Neural cell (in vitro differentiated cells): ENCODE measurements at regions not wholly inside any gene's neighbourhood (a gene's known extent, or its start where the extent isn't known, plus 50 kb on each side); places are given as distances from the start of the nearest gene placed in this dataset.

Experiments
- H2AFZ ChIP-seq: fragments of 200-600, 300-800 bp; sonication (generic), shearing (Covaris generic); 2 replicates; pipeline ENCODE4 v1.6.0; 2014; ENCODE audit warnings: low read depth, mild to moderate bottlenecking, antibody characterized with exemption, low read length, moderate library complexity
- H3F3A ChIP-seq: fragments of 200-600 bp; shearing (Covaris generic); 2 replicates; pipeline ENCODE4 v1.6.1; 2016; ENCODE audit warnings: mild to moderate bottlenecking, moderate library complexity, mixed read lengths, antibody characterized with exemption, low read length; ENCODE audit not compliant: insufficient read depth, poor library complexity, severe bottlenecking
- H3K27ac ChIP-seq: fragments of 200-600, 300-800 bp; sonication (generic), shearing (Covaris generic); 2 replicates; pipeline ENCODE4 v1.5.1; 2014; ENCODE audit warnings: mild to moderate bottlenecking, low read length, moderate library complexity
- H3K27me3 ChIP-seq: fragments of 300-800, 200-600 bp; sonication (generic), shearing (Covaris generic); 2 replicates; pipeline ENCODE4 v1.6.0; 2014; ENCODE audit warnings: mild to moderate bottlenecking, low read depth, low read length, moderate library complexity; ENCODE audit not compliant: insufficient read depth
- H3K36me3 ChIP-seq: fragments of 300-800, 200-600 bp; sonication (generic), shearing (Covaris generic); 2 replicates; pipeline ENCODE4 v1.5.1; 2014; ENCODE audit warnings: mild to moderate bottlenecking, antibody characterized with exemption, low read length, moderate library complexity; ENCODE audit not compliant: insufficient read depth
- H3K4me2 ChIP-seq: fragments of 300-800, 200-600 bp; sonication (generic), shearing (Covaris generic); 2 replicates; pipeline ENCODE4 v1.6.0; 2014; ENCODE audit warnings: mild to moderate bottlenecking, low read length
- H3K4me3 ChIP-seq: fragments of 300-800, 200-600 bp; sonication (generic), shearing (Covaris generic); 2 replicates; pipeline ENCODE4 v1.5.1; 2014; ENCODE audit warnings: mild to moderate bottlenecking, low read length, moderate library complexity
- H3K79me2 ChIP-seq: fragments of 200-600 bp; shearing (Covaris generic); replicated peaks from 2 replicates; pipeline ENCODE4 v1.6.0; 2014; ENCODE audit warnings: mild to moderate bottlenecking, low read length, moderate library complexity; ENCODE audit not compliant: insufficient read depth
- H3K9ac ChIP-seq: fragments of 300-800, 200-600 bp; sonication (generic), shearing (Covaris generic); 2 replicates; pipeline ENCODE4 v1.6.1; 2016; ENCODE audit warnings: mild to moderate bottlenecking, low read length, mixed read lengths
- H3K9me2 ChIP-seq: fragments of 200-600 bp; shearing (Covaris generic); 2 replicates; pipeline ENCODE4 v1.6.1; 2016; ENCODE audit warnings: mild to moderate bottlenecking, low read length, mixed read lengths; ENCODE audit not compliant: insufficient read depth
- H3K9me3 ChIP-seq: fragments of 200-600, 300-800 bp; sonication (generic), shearing (Covaris generic); 2 replicates; pipeline ENCODE4 v1.6.1; 2016; ENCODE audit warnings: mild to moderate bottlenecking, mixed run types, low read length, moderate library complexity, mixed read lengths
- H4K20me1 ChIP-seq: fragments of 200-600 bp; shearing (Covaris generic); 2 replicates; pipeline ENCODE4 v1.6.1; 2016; ENCODE audit warnings: mild to moderate bottlenecking, mixed run types; ENCODE audit not compliant: insufficient read depth
- EP300 ChIP-seq: fragments of 450-650 bp; conservative IDR thresholded peaks from 2 replicates; pipeline ENCODE4 v1.6.1; 2014; ENCODE audit warnings: antibody characterized with exemption, mild to moderate bottlenecking, moderate library complexity; ENCODE audit not compliant: poor library complexity, severe bottlenecking
- EZH2 ChIP-seq: fragments of 200-600, 300-800 bp; shearing (Covaris generic), sonication (generic); IDR thresholded peaks from 2 replicates; pipeline ENCODE4 v1.6.1; 2014; ENCODE audit warnings: antibody characterized with exemption, low read length, borderline replicate concordance, mild to moderate bottlenecking; ENCODE audit not compliant: insufficient read depth, poor library complexity, severe bottlenecking
- MXI1 ChIP-seq: fragments of 450-650 bp; conservative IDR thresholded peaks from 2 replicates; pipeline ENCODE4 v1.6.1; 2014; ENCODE audit warnings: antibody characterized with exemption, mild to moderate bottlenecking; ENCODE audit not compliant: poor library complexity, severe bottlenecking
- POLR2AphosphoS5 ChIP-seq: IDR thresholded peaks from 2 replicates; pipeline ENCODE4 v1.6.1; 2012
- RAD21 ChIP-seq: fragments of 450-650 bp; conservative IDR thresholded peaks from 2 replicates; pipeline ENCODE4 v1.6.1; 2014; ENCODE audit warnings: antibody characterized with exemption, mild to moderate bottlenecking, moderate library complexity
- SMC3 ChIP-seq: fragments of 450-650 bp; conservative IDR thresholded peaks from 2 replicates; pipeline ENCODE4 v1.6.1; 2014; ENCODE audit warnings: antibody characterized with exemption, mild to moderate bottlenecking, moderate library complexity; ENCODE audit not compliant: poor library complexity
- TAF1 ChIP-seq: IDR thresholded peaks from 2 replicates; pipeline ENCODE4 v1.6.1; 2012; ENCODE audit warnings: low read depth
- TF ChIP-seq, protein P1 (sequence below): fragments of 450-650 bp; IDR thresholded peaks from 2 replicates; pipeline ENCODE4 v1.5.1; 2014; ENCODE audit warnings: antibody characterized with exemption, mild to moderate bottlenecking, moderate library complexity; ENCODE audit not compliant: poor library complexity, severe bottlenecking
- TF ChIP-seq, protein P2 (sequence below): IDR thresholded peaks from 2 replicates; pipeline ENCODE4 v1.6.1; 2012; ENCODE audit warnings: borderline replicate concordance

DNA sequence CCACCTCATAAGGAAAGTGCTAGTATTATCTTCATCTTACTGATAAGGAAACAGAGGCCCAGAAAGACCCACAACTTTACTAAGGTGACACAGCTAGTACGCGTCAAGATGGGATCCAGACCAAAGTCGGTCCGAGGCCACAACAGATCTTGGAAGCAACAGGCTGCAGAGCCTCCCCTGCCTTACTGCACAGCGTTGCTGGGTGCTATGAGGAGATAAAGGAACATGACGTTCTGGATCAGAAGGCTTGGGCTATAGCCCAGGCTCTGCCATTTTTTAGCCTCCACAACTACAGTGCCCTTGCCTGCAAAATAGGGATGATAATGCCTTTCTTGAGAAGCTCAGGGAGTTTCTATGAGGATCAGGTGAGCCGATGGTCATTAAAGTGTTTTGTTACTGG lies 144.1 kb downstream of the NMUR2 start:
- no peak overlapping the region for H3K4me2 ChIP-seq
- no peak overlapping the region for H3K4me3 ChIP-seq
- no peak overlapping the region for H3K27ac ChIP-seq
- H3K9ac ChIP-seq: no peak overlapping the region
- no peaks in the 10 kb centered on the region for H4K20me1 ChIP-seq
- no peak for TF ChIP-seq RAD21
- H3K9me2 ChIP-seq: no peaks in the 10 kb centered on the region
- H2AFZ ChIP-seq: no peak overlapping the region
- H3K36me3 ChIP-seq: no peaks in the 10 kb centered on the region
- H3K27me3 ChIP-seq: no peaks in the 10 kb centered on the region
- H3F3A ChIP-seq: no peaks in the 10 kb centered on the region
- no peaks in the 10 kb centered on the region for H3K9me3 ChIP-seq
- H3K79me2 ChIP-seq: no peaks in the 10 kb centered on the region

DNA sequence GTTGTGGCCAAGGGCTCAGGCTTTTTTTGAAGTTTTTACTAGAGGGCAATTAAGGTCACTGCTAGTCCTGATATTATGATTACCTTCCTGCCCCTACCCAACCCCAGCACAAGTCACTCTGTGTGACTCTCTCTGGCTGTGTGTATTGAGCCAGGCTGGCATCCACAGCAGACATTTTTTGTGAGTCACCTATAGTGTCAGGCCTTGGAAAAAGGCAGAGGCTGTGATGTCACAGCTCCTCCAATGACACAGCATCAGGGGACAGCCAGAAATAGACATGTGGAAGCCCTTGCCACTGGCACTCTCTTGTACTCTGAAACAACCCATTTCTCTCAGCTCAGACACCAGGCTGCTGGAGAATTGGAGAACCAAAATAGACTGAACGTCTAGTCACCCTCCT lies 145.4 kb downstream of the NMUR2 start:
- Histone ChIP-seq H3K9ac (no peak overlapping the region), H2AFZ (no peak overlapping the region), H3K27me3 (no peaks in the 10 kb centered on the region), H4K20me1 (no peaks in the 10 kb centered on the region), H3K27ac (no peak overlapping the region), H3F3A (no peaks in the 10 kb centered on the region), H3K79me2 (no peaks in the 10 kb centered on the region), H3K9me3 (no peaks in the 10 kb centered on the region), H3K4me2 (no peak overlapping the region), H3K36me3 (no peaks in the 10 kb centered on the region), H3K9me2 (no peaks in the 10 kb centered on the region), H3K4me3 (no peak overlapping the region)
- TF ChIP-seq, protein P1, sequence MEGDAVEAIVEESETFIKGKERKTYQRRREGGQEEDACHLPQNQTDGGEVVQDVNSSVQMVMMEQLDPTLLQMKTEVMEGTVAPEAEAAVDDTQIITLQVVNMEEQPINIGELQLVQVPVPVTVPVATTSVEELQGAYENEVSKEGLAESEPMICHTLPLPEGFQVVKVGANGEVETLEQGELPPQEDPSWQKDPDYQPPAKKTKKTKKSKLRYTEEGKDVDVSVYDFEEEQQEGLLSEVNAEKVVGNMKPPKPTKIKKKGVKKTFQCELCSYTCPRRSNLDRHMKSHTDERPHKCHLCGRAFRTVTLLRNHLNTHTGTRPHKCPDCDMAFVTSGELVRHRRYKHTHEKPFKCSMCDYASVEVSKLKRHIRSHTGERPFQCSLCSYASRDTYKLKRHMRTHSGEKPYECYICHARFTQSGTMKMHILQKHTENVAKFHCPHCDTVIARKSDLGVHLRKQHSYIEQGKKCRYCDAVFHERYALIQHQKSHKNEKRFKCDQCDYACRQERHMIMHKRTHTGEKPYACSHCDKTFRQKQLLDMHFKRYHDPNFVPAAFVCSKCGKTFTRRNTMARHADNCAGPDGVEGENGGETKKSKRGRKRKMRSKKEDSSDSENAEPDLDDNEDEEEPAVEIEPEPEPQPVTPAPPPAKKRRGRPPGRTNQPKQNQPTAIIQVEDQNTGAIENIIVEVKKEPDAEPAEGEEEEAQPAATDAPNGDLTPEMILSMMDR: no peak
- TF ChIP-seq, protein P2, sequence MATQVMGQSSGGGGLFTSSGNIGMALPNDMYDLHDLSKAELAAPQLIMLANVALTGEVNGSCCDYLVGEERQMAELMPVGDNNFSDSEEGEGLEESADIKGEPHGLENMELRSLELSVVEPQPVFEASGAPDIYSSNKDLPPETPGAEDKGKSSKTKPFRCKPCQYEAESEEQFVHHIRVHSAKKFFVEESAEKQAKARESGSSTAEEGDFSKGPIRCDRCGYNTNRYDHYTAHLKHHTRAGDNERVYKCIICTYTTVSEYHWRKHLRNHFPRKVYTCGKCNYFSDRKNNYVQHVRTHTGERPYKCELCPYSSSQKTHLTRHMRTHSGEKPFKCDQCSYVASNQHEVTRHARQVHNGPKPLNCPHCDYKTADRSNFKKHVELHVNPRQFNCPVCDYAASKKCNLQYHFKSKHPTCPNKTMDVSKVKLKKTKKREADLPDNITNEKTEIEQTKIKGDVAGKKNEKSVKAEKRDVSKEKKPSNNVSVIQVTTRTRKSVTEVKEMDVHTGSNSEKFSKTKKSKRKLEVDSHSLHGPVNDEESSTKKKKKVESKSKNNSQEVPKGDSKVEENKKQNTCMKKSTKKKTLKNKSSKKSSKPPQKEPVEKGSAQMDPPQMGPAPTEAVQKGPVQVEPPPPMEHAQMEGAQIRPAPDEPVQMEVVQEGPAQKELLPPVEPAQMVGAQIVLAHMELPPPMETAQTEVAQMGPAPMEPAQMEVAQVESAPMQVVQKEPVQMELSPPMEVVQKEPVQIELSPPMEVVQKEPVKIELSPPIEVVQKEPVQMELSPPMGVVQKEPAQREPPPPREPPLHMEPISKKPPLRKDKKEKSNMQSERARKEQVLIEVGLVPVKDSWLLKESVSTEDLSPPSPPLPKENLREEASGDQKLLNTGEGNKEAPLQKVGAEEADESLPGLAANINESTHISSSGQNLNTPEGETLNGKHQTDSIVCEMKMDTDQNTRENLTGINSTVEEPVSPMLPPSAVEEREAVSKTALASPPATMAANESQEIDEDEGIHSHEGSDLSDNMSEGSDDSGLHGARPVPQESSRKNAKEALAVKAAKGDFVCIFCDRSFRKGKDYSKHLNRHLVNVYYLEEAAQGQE: no peak
- TF ChIP-seq POLR2AphosphoS5: no peak
- no peak for TF ChIP-seq MXI1
- no peak for TF ChIP-seq EZH2
- no peak for TF ChIP-seq RAD21
- TF ChIP-seq EP300: no peak
- TF ChIP-seq TAF1: no peak
- TF ChIP-seq SMC3: no peak

DNA sequence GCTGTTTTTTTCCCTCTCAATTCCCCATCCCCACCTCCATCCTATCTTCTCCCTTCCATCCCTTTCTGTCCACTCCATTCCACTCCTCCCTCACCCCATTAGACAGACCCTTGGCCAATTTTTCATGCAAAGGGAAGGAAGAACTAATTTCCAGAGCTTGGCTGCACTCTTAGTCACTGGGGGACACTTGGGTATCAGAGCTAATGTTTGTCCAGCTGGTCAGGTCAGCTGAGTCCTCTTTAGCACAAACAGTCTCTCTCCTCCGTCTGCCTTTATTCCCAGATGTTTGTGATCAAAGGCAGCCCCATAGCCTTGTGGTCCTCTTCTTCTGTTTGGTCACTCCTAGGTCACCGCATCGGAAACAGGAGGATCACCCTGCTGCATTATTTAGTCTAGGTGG lies 148.5 kb downstream of the NMUR2 start:
- Histone ChIP-seq H3K9me3 (no peaks in the 10 kb centered on the region), H3K27me3 (no peaks in the 10 kb centered on the region), H3K27ac (no peak overlapping the region), H3K9ac (no peak overlapping the region), H3K4me3 (no peak overlapping the region), H3K4me2 (no peak overlapping the region), H3K36me3 (no peaks in the 10 kb centered on the region), H4K20me1 (no peaks in the 10 kb centered on the region), H3K9me2 (no peaks in the 10 kb centered on the region), H2AFZ (no peak overlapping the region), H3F3A (no peaks in the 10 kb centered on the region), H3K79me2 (no peaks in the 10 kb centered on the region)
- TF ChIP-seq POLR2AphosphoS5: no peak
- no peak for TF ChIP-seq SMC3
- TF ChIP-seq TAF1: no peak
- no peak for TF ChIP-seq RAD21
- TF ChIP-seq, protein P2: no peak
- no peak for TF ChIP-seq EZH2
- no peak for TF ChIP-seq EP300
- no peak for TF ChIP-seq MXI1
- TF ChIP-seq, protein P1: no peak
